ENCODE measurements at regions not wholly inside any gene's neighbourhood (a gene's known extent, or its start where the extent isn't known, plus 50 kb on each side); places are given as distances from the start of the nearest gene placed in this dataset.
"Not testable (repeated sequence)": the region's sequence is repeated elsewhere in the genome, so short reads cannot be mapped to it uniquely, and the experiment has no call there.

DNA sequence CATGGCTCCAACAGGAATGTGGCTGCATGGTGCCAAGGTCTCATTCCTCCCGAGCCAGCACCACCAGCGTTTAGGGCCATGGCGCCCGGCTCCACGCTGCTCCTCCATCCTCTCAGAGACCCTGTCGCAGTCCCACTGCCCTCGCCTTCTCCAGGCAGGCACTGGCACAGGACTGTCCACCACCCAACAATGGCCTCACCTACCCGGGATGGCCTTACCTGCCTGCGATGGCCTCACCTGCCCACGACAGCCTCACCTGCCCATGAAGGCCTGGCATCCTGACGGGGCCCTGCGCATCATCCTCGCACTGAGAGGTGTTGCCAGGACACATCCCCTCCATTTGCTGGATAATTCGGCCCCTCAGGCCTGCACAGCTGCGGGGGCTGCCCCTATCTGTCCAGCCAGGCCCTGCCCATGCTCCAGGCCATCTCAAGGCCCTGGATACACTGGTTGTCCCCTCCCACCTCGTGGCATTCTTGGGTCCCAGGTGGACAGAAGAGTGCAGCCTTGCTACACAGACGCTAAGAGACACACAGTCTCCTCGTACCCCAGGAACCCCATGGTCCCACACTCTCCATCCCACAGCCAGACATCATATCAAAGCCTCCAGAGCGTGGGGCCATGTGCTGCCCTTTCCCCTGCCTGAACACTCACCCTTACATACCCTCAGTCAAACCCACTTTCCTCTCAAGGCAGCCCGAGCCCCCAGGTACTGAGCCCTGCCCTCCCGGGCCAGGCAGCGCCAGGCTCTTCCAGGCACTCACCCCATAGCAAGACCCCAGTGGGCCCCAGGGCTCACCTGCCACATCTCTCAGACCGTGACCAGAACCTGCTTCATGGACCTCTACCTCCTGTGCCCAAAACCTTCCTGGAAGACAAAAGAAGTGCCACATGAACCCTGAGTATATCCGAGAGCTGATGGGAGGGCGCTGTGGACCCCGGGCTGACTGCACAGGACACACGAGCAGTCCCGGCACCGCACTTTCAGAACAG lies 268.6 kb downstream of the EIPR1 start:
- no peak overlapping the region for H3K4me3 ChIP-seq (ENCODE audit: insufficient read length, low read depth)
- DNase-seq (ENCODE audit: low read depth, low spot score) = no peak
- no peaks in the 10 kb centered on the region for H3K27me3 ChIP-seq (ENCODE audit: insufficient read depth, insufficient read length)
- H3K9me3 ChIP-seq (ENCODE audit: insufficient read depth, low read length) = no peaks in the 10 kb centered on the region
- peaks cover 4% of the 10 kb centered on the region for H3K4me1 ChIP-seq (ENCODE audit: insufficient read depth, insufficient read length)
- H3K36me3 ChIP-seq (ENCODE audit: insufficient read depth, insufficient read length, low read length) = no peaks in the 10 kb centered on the region
- no peak overlapping the region for H3K9ac ChIP-seq (ENCODE audit: insufficient read length, low read depth)
- no peak for TF ChIP-seq ZNF274 (IDR thresholded peaks at IDR 0.05; ENCODE audit: low read depth, low read length)

DNA sequence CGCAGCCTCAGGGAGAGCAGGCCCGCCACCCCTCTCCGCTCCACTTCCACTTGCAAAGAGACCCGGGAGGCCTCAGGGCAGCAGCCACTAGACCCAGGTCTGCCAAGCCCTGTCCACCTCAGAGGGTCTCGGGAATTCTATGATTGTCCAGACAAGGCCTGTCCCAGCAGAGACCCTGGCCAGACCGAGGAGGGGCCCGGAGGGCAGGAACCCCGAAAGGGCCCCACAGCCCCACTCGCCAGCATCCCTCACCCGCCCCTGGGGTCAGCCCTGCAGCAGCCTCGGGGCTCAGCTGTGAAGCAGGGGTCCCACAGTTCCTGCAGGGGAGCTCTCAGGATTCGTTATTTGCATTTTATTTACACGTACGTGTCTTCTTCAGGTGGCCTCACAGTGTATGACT lies 269.5 kb downstream of the EIPR1 start:
- no peaks in the 10 kb centered on the region for H3K9me3 ChIP-seq (ENCODE audit: insufficient read depth, low read length)
- H3K4me1 ChIP-seq (ENCODE audit: insufficient read depth, insufficient read length) = peaks cover 4% of the 10 kb centered on the region

DNA sequence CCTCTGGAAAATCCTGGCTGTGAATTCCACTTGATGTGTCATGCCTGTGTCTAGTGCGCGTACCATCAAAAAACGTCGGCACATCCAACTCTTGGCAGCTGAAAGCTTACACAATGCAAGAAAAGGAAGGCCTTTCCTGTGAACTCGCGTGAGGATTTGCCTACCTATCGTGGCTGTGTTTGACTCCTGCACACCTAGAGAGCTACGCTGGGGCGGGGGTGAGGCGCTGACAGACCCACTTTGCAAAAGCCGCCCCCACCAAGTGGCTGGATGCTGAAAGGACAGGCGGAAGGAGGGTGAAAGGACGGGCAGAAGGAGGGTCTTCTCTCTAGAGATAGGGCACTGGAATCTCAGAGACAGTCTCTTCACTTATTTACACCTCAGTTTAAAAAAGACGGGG lies 270.1 kb downstream of the EIPR1 start:
- Histone ChIP-seq H3K4me1 (ENCODE audit: insufficient read depth, insufficient read length) (peaks cover 4% of the 10 kb centered on the region), H3K4me3 (ENCODE audit: insufficient read length, low read depth) (no peak overlapping the region), H3K9ac (ENCODE audit: insufficient read length, low read depth) (no peak overlapping the region), H3K9me3 (ENCODE audit: insufficient read depth, low read length) (no peaks in the 10 kb centered on the region), H3K36me3 (ENCODE audit: insufficient read depth, insufficient read length, low read length) (no peaks in the 10 kb centered on the region), H3K27me3 (ENCODE audit: insufficient read depth, insufficient read length) (no peaks in the 10 kb centered on the region)
- no peak for TF ChIP-seq ZNF274 (IDR thresholded peaks at IDR 0.05; ENCODE audit: low read depth, low read length)
- no peak for TF ChIP-seq SUZ12 (IDR thresholded peaks at IDR 0.05; ENCODE audit: extremely low read depth, insufficient read depth, insufficient read length)
- TF ChIP-seq YY1 (IDR thresholded peaks at IDR 0.05; ENCODE audit: insufficient read depth, insufficient read length) = no peak
- DNase-seq (ENCODE audit: low read depth, low spot score) = no peak

More for the DNA sequence above, 269.5 kb downstream of the EIPR1 start:
- TF ChIP-seq YY1 (IDR thresholded peaks at IDR 0.05; ENCODE audit: insufficient read depth, insufficient read length) (no peak), ZNF274 (IDR thresholded peaks at IDR 0.05; ENCODE audit: low read depth, low read length) (no peak), SUZ12 (IDR thresholded peaks at IDR 0.05; ENCODE audit: extremely low read depth, insufficient read depth, insufficient read length) (no peak)
- DNase-seq (ENCODE audit: low read depth, low spot score) = no peak
- no peak overlapping the region for H3K4me3 ChIP-seq (ENCODE audit: insufficient read length, low read depth)
- no peaks in the 10 kb centered on the region for H3K27me3 ChIP-seq (ENCODE audit: insufficient read depth, insufficient read length)
- H3K36me3 ChIP-seq (ENCODE audit: insufficient read depth, insufficient read length, low read length) = no peaks in the 10 kb centered on the region
- no peak overlapping the region for H3K9ac ChIP-seq (ENCODE audit: insufficient read length, low read depth)

DNA sequence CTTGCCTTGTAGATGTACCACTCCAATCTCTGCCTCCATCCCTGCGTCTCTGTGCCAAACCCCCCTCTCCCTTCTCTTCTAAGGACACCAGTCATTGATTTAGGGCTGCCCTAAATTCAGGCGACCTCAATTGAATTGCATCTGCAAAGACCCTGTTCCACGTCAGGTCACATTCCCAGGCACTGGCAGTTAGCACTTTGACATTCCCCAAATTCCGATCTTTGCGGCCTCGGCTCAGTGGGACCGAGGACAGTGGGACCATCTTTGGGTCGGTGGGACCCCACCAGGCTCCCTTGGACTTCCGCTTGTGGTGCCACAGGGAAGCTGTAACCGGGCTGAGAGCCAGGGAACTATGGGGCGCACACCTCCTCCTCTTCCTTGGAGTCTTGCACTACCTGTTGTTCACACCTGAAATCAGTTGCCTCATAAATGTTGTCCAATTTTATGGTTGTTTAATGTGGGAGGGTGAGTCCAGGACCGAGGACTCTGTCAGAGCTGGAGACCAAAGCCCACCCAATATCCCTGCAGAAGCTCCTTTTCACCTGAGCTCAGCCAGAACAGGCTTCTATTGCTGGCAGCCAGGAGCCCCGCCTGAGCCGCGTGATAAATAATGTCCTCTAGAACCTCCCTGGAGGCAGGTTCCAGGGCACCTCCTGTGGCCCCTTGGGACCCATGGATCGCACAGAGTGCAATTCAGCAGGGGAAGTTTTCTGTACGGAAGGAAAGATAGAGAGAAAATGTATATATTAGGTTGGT lies 271.6 kb downstream of the EIPR1 start:
- no peaks in the 10 kb centered on the region for H3K9me3 ChIP-seq (ENCODE audit: insufficient read depth, low read length)
- peak; percentile 47 for DNase-seq (ENCODE audit: low read depth, low spot score)
- H3K4me3 ChIP-seq (ENCODE audit: insufficient read length, low read depth) = no peak overlapping the region
- TF ChIP-seq SUZ12 (IDR thresholded peaks at IDR 0.05; ENCODE audit: extremely low read depth, insufficient read depth, insufficient read length) = no peak
- no peak for TF ChIP-seq YY1 (IDR thresholded peaks at IDR 0.05; ENCODE audit: insufficient read depth, insufficient read length)
- peak overlapping the region; percentile 18 for H3K9ac ChIP-seq (ENCODE audit: insufficient read length, low read depth)
- no peaks in the 10 kb centered on the region for H3K36me3 ChIP-seq (ENCODE audit: insufficient read depth, insufficient read length, low read length)
- peaks cover 9% of the 10 kb centered on the region for H3K4me1 ChIP-seq (ENCODE audit: insufficient read depth, insufficient read length)
- no peaks in the 10 kb centered on the region for H3K27me3 ChIP-seq (ENCODE audit: insufficient read depth, insufficient read length)

DNA sequence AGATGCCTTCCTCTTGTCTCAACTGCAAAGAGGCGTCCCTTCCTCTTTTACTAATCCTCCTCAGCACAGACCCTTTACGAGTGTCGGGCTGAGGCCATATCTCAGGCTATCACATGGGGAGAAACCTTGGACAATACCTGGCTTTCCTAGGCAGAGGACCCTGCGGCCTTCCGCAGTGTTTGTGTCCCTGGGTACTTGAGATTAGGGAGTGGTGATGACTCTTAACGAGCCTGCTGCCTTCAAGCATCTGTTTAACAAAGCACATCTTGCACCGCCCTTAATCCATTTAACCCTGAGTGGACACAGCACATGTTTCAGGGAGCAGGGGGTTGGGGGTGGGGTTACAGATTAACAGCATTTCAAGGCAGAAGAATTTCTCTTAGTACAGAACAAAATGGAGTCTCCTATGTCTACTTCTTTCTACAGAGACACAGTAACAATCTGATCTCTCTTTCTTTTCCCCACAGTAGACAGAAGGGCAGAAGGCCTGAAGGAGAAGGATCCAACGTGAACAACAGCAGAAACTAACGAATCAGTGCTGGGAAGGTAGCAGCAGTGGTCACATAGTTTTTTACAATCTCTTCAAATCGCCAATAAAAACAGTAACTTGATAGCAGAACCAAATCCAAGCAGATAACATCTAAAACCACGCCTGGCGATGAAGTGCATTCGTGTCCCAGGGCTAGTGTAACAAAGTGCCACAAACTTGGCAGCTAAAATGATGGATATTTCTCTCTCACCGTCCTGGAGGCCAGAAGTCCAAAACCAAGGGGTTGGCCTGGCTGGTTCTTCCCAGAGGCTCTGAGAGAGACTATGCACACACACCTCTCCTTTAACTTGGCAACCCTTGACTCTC lies 272.4 kb downstream of the EIPR1 start:
- H3K4me3 ChIP-seq (ENCODE audit: insufficient read length, low read depth); H3K4me1 ChIP-seq (ENCODE audit: insufficient read depth, insufficient read length); DNase-seq (ENCODE audit: low read depth, low spot score); H3K36me3 ChIP-seq (ENCODE audit: insufficient read depth, insufficient read length, low read length); H3K9ac ChIP-seq (ENCODE audit: insufficient read length, low read depth); H3K9me3 ChIP-seq (ENCODE audit: insufficient read depth, low read length); H3K27me3 ChIP-seq (ENCODE audit: insufficient read depth, insufficient read length): not testable (repeated sequence)

DNA sequence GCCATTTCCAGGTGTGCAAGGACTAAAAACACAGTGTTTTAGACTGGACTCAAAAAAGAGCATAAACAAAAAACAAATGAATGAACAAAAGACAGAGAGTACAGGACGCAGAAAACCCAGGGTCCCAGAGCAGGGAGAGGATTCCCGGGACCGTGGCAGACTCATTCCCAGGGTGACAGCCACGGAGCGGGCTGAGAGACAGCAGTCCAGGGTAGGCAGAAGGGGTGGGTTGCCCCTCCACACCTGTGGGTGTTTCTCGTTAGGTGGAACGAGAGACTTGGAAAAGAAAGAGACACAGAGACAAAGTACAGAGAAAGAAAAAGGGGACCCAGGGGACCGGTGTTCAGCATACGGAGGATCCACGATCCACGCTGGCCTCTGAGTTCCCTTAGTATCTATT lies 273.4 kb downstream of the EIPR1 start:
- peaks cover 9% of the 10 kb centered on the region for H3K4me1 ChIP-seq (ENCODE audit: insufficient read depth, insufficient read length)
- H3K9ac ChIP-seq (ENCODE audit: insufficient read length, low read depth) = peak overlapping the region; percentile 36
- H3K4me3 ChIP-seq (ENCODE audit: insufficient read length, low read depth) = no peak overlapping the region
- H3K9me3 ChIP-seq (ENCODE audit: insufficient read depth, low read length) = no peaks in the 10 kb centered on the region
- no peaks in the 10 kb centered on the region for H3K27me3 ChIP-seq (ENCODE audit: insufficient read depth, insufficient read length)
- no peak for TF ChIP-seq SUZ12 (IDR thresholded peaks at IDR 0.05; ENCODE audit: extremely low read depth, insufficient read depth, insufficient read length)
- TF ChIP-seq ZNF274 (IDR thresholded peaks at IDR 0.05; ENCODE audit: low read depth, low read length) = no peak
- TF ChIP-seq YY1 (IDR thresholded peaks at IDR 0.05; ENCODE audit: insufficient read depth, insufficient read length) = no peak
- DNase-seq (ENCODE audit: low read depth, low spot score) = no peak
- no peaks in the 10 kb centered on the region for H3K36me3 ChIP-seq (ENCODE audit: insufficient read depth, insufficient read length, low read length)

Data from NT2/D1 (cell line).